T1000 (cell line): ENCODE measurements at regions not wholly inside any gene's neighbourhood (a gene's known extent, or its start where the extent isn't known, plus 50 kb on each side); places are given as distances from the start of the nearest gene placed in this dataset.

Source experiments
- DNase-seq: peaks from one replicate; lab custom pipeline; 2025; ENCODE audit warnings: mixed read lengths; lab: John Stamatoyannopoulos, UW

DNA sequence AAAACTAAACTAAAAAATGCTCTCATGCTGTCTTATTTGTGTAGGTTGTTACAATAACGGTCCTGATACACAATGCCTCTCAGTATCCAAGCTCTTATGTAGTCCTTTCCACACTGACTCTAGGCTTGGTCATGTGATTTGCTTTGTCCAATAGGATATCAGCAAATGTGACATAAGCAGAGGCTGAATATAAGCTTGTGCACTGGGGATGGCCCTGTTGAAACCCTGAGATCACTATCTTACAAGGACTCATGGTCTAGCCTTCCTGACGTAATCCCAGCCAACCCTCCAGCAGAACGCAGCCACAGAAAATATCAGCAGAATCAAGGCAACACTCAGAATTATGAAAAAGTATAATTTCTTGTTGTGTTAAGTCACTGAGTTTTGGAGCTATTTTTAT is 145.1 kb upstream of the CCN2 start:
- no peak for DNase-seq

DNA sequence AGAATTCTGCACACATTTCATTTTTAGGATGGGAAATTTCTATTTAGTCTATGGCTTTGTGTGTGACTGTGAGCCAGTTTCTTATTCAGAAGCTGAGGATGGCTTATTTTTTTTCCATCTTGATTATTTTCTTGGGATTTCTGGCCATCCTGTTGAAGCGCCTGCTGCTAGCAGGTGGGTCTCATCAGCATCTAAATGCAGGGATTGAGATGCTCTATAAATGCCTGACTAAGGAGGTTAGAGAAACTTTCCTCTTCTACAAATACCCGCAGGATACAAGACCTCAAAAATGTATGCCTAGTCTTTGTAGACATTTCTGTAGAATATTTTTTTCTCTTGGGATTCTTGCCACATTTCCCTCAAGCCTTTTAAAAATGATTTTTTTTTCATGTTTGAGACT is 138.0 kb upstream of the CCN2 start:
- DNase-seq: no peak

DNA sequence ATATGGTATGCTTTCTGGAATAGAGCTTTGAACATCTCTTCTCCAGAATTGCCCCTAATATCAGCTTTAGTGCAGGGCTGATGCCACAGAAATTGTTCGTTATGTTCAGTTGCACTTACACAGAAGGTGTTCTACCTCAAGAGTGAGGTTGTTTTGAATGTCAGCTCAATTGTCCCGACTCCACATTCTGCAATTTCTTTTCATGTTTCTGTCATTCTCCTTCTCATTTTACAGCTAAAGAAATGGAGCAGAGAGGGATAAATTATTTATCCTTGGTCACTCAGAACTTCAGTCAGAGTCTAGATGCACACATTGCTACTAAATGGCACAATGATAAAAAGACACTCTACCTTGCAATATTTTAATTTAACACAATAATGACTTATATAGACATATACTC is 137.0 kb upstream of the CCN2 start:
- no peak for DNase-seq

DNA sequence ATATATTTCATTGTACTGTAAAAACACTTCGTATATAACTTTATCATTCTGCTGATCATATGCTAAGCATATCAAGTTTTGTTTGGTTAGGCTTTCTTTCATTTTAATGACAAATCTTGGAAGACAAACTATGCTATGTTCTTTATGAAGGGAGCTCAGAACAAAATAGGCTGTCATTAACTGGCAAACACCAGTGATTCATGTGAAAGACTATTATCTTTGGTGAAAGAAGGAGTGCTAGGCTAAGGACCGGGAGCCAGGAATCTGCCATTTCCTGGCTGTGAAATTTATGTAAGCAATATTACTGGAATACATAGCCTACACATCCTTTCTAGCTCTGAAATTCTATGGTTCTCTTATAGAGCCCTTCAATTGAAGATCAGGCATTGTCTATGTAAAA is 136.2 kb upstream of the CCN2 start:
- no peak for DNase-seq

DNA sequence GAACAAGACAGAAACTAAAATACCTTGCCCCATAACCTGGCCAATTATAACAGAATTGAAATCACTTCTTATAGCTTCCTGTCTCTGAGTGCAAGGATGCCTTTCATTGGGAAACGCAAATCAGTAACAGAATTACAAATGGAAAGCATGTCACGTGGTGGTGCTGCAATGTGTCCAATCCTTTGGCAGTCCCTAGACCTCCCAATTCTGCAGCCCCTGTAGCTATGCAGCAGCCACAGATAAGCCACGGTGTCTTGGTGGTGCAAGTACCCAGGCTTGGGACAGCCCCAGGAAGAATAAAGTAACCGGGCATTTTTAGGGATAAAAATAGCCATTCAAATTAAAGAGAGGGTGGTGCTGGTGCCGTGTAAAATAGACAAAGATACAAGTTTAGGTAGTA is 134.6 kb upstream of the CCN2 start:
- no peak for DNase-seq

DNA sequence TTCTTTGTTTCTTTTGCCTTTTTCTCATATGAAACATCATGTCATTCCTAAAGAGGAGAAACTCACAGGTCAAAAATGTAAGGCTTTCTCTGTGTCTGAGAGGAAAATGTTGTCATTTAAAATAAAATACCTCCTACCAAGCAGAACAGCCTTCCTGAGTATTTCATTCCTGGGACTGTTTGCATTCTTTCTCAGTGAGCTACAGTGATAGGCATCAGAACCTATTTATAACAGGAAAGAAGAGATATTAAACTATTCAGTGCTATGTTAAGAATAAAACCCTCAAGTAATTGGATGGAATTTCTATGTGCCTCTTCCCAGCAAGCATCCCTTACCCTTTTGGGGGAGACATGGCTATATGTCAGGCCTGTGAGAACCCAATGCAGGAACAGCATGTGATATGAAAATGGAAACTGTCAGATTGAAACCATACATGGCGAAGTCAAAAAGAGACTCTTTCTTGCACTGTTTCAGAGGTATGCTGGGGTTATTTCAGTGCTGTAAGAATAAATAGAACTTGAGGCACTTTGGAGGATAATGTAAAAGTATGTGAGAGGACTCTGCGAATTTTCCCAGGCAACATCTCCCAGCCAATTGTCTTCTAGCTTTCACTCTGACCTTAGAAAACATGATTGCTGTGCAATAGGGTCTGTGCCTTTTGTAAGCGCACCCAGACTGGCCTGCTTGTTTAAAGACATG is 133.8 kb upstream of the CCN2 start:
- DNase-seq: no peak

DNA sequence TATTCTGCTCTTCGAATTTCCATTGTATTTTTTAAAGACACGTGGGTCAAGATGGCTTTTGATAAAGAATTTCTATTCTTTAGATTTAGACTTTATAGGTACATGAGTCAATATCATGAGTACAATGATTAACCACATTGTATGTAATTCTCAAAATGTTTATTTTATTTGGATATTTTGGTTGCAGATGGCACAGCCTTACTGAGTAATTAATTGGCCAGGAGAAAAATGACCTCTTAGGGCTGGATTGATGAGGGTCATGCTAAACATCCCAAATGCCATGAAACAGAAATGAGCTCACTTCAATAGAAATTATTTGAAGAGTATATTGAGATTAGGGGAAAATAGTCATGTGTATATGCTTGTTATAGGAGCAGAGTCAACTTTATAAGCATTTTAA is 131.2 kb upstream of the CCN2 start:
- DNase-seq: no peak

DNA sequence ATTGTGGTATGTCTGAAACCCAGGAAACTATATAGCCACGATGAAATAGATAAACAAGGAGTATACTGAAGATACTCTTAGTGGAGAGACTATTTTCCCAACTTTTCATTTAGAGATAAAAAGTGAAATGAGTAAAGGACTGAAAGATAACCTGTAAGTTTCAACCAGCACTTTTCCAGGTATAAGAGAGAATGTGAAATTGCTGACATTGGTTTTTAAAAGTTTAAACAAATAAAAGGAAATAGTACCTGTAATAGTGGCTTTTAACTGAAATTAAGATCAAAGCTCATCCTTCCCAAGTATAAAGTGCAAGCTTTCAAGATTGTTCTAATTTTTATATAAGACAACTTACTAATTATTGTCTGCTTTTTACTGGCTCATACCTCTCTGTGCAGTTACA is 130.2 kb upstream of the CCN2 start:
- DNase-seq: no peak

DNA sequence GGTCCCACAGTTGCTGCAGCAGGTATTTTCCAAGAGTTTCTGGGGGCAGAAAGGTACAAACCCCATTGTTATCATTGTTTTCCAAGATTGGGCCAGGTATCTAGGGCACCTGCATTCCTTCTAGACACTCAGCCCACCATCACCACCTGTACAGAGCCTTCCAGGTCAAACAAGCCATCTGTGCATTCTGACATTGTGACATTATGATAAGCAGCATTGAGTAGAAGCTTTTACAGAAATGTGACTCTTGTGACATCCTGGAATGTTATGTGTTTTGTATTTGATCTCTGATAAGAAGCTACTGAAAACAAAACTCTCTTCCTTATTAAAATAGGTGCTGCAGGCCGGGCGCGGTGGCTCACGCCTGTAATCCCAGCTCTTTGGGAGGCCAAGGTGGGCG is 128.1 kb upstream of the CCN2 start:
- no peak for DNase-seq

DNA sequence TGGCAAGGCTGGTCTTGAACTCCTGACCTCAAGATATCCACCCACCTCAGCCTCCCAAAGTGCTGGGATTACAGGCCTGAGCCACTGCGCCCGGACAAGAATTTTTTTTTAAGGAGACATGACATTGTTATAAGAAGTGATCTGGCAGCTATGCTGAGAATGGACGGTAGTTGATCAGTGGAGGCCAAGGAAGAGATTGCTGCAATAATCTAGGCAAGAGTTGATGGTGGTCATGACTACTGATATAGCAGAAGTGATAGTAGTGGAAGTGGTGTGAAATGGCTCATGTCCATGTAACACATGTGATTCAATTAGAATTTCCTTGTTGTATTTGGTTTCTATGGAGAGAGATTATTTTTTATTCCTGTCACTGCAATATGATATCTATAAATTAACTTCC is 125.3 kb upstream of the CCN2 start:
- no peak for DNase-seq

DNA sequence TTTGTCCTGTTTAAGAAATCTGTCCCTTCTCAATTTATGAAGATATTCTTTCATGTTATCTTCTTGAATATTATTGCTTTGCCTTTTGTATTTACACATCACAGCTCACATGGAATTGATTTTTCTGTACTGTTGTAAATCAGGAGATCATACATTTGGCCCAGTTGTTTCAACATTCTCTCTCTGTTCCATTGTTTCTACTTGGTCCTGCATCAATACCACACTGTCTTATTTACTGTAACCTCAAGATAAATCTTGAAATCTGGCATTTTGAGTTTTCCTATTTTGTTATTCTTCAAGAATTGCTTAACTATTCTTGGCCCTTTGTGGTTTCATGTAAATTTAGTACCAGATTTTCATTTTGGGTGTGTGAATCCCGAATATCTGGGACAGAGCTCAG is 121.7 kb upstream of the CCN2 start:
- no peak for DNase-seq

DNA sequence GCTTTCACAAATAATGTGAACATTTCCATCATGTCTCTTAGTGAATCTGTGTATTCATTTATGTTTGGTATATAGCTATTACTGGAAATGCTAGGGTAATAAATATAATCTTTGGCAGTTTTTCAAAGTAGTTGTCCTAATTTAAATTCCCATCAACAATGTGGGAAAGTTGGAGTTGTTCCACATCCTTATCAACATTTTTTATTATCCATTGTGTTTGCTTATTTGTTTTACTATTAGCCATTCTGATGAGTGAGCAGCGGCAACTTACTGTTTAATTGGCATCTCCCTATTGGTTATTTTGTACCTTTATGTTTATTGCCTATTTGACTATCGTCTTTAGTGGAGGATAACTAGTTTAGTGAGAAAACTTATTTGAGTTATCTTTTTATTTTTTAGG is 121.1 kb upstream of the CCN2 start:
- DNase-seq: no peak

DNA sequence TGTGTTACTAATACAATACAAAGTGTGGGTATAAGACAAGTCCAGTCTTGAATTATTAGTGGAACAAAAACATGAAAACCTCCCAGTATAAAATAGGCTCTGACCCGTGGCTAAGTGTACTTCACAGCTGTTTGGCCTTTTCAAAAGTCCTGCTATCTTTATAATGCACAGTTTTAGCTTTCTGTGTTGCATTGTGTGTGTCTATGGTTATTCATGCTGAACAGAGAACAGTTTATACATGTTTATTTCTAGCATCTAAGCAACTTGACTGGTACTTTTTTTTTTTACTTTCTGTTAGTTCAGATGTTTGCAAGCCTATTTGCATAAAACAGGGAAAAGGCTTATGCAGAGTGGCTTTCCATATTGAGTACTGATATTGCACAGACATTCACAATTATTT is 119.2 kb upstream of the CCN2 start:
- DNase-seq: no peak

DNA sequence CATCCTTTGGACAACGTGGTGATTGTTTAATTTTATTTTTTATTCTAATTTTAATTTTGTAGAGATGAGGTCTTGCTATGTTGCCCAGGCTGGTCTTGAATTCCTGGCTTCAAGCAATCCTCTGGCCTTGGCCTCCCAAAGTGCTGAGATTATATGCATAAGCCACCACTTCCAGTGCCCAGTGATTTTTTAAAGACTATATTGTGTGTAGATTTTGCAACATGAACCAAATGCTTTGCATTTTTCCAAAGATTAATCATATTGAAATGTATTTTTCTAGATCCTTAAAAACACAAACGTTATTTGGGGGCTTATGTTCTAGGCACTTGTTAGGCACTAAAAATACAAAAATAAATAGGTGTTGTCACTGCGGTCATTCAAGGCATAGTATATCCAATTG is 117.6 kb upstream of the CCN2 start:
- no peak for DNase-seq

DNA sequence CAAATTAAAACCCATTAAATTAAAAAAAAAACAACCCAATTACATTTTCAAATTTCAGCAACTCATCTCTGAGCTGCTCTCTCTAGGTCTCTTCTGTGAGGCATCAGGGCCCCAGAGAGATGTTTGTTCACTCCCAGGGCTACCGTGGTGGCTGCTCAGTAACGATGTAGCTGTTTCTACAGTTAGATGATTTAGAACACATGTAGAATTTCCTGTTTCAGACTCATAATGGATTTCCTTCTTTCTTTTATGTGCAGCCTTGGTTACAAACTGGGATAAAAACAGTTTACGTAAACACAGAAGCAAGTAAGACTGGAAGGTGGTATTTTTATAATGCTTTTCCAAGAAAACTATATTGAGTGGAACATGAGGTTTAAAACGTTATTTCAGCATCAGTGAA is 116.1 kb upstream of the CCN2 start:
- no peak for DNase-seq

DNA sequence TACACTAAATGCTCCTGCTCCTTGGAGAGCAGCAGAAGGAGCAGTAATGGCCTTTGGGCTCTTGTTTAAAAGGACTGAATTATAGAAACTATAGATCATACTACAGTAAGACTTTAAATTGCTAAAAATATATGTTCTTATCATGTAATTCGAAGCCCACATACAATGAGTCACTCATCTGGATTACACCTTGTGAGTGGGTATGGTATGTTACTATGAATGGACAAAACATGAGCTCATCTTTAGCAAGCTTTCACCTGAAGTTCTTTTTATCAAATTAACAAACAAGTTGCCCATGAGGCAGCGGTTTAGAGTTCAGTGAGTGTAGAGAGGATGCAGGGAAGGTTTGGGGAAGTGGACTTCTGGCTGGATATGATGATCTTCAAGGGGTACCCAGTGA is 114.4 kb upstream of the CCN2 start:
- DNase-seq: no peak

DNA sequence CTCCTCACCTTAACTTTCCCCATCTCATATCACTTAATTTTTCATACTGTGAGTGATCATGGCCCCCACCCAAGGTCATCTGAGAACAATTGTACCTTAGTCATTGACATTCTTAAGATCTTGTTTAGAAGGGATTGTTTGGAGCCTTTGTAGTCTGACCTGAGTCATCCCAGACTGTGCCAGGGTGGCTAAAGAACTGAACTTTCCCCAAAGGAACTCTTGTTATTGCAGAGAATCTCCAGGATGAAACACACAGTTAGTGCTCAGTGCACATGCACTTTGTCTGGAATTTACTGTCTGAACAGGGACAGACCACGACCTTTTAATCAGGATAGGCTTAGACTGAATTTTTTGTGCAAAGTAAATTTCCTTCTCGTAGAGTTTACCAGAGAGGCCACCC is 112.6 kb upstream of the CCN2 start:
- no peak for DNase-seq

DNA sequence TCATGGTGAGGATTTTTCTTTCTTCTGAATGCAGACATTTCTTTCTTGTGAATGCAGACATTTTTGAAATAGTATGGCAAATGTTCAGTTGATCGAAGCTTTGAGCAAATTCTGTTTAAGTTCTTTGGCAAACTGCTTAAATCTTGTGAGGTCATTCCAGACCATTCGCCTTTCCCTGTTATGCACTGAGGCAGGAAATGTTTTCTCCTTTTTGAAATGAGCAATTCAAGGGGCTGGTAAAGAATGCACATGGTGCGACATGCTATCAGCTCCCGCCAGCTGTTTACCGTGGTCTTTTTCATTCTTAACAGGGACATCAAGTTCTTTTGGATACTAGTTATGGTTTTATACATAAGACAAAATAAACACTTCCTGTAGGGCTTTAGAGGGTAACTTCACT is 112.0 kb upstream of the CCN2 start:
- no peak for DNase-seq

DNA sequence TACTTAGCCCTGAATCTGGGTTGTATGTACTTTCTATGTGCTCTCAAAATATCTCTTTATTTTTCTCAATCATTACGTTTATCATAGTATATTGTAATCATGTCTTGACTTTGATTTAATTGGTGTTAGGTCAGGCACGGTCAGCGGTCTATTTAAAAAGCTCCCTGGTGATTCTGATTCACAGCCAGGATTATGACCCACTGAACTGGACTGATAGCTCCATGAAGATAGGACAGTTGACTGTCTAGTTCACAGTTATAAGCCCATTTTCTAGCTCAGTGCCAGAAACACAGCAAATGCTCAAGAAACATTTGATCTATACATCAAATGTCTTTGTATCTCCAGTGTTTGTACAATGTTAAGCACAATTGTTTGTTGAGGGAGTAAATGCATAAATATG is 111.5 kb upstream of the CCN2 start:
- DNase-seq: no peak

DNA sequence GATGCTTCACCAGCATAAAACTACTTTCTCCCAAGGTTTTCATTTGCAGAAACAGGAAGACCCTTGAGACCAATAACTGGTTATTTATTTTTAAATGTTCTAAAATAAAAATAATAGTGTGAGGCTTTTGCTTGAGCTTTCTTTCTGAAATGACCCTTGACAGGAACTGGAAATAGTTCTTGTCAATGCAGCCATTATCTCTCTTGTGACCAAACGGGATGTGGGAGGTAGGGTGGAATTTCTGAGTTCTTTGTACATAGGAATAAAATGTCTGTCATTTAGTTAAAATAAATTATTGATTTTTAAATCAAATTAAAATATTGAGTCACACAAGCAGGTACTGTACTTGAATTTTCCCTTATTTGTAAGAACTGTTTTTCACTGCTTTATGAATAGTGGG is 110.2 kb upstream of the CCN2 start:
- DNase-seq: no peak

DNA sequence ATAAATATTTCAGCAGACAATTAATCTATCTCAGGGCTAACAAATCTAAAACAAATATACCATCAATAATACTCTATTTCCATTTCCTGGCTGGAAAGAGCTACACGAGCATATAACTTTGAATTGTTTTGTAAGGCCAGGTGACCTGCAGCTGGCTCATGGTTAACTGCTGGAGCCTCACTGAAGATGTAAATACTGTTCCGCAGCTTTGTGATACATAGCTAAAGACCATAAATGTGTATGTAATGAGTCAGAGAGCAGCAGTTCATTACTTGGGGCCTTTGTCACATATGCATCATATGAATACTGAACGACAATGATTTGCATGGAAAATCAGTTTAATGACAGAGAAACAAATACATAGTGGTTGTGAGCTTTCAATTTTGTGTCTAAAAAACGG is 109.4 kb upstream of the CCN2 start:
- DNase-seq: no peak

DNA sequence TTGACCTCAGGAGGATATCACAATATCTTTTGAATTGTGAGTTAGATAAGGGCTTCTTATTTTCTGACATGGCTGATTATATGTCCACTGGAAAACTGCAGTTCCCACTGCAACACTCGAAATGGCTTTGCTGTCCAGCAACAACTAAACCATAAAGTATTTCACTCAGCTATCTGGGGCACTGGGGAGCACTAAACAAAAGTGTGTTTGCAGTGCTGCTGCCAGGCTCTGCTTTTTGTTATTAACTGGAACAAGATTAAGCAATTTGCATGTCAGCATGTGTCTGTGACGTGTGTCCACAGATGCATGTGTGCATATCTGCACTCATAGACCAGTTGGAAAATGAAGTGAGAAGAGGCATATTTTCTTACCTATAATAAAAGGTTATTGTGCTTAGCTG is 107.8 kb upstream of the CCN2 start:
- DNase-seq: no peak

DNA sequence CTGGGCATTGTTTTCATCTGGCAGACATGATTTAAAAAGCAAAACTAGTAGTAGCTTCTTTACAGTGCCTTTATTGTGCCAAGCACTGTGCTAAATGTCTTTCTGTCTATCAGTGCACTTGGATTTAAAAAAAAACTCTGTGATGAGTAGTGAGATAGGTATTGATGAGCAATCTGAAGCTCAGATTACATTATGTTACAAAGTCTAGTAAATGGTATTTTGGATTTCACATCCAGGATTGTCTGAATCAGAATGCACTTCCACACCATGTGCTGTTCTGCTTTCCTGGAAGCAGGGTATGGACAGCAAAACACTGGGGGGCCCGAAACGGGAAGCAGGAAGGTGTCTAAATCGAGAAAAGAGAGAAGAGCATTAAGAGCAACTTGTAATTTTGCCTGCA is 103.4 kb upstream of the CCN2 start:
- DNase-seq: no peak

DNA sequence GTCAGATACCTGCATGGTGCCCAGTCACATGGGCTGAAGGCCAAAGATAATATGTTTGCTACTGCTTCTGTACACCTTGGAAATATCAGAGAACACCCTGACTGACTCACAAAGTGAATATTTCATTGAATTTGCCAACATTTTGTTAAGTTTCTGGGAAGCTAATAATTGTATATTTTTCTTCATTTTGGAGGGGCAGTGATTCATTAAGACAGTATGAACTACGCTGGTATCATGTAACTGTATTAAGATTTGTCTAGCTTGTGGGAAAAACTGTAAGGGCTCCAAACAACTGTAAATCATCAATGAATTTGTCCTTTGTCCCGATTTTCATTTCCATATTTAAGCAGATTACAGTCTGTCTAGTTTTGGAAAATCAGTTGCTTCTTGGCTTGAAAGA is 102.3 kb upstream of the CCN2 start:
- no peak for DNase-seq

DNA sequence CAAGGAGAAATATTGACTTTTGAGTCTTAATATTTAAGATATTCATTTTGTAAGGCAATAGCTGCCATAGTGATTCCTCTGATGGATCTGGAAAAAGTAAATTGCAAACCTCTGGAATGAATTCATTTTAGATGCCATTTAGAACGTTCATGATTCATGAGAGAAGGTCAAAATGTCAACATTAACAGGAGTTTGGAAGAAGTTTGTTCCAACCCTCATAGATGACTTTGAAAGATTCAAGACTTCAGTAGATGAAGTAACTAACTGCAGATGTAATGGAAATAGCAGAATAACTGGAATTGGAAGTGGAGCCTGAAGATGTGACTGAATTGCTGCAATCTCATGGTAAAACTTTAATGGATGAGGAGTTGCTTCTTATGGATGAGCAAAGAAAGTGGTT is 100.9 kb upstream of the CCN2 start:
- DNase-seq: no peak
